Astrocyte of the cerebellum (primary cell): ENCODE measurements at regions not wholly inside any gene's neighbourhood (a gene's known extent, or its start where the extent isn't known, plus 50 kb on each side); places are given as distances from the start of the nearest gene placed in this dataset.
A peak's percentile ranks its signal among the peaks of the same experiment; 100 is the strongest.

Experiments
- DNase-seq: peaks from one replicate; pipeline ENCODE4 v3.0.0-alpha.2; 2011; ENCODE audit warnings: low read depth
- H3K4me3 ChIP-seq: 2 replicates; pipeline ENCODE4 v1.5.1; 2011; ENCODE audit warnings: mild to moderate bottlenecking, low read depth, low read length, moderate library complexity
- CTCF ChIP-seq: IDR thresholded peaks from 2 replicates; pipeline ENCODE4 v1.5.1; 2012; ENCODE audit warnings: low read length, low read depth, moderate library complexity, mild to moderate bottlenecking; ENCODE audit errors: missing control alignments
- in situ Hi-C: cut with HindIII; loops from 2 replicates; pipeline ENCODE4 v1.10.0; 2017; ENCODE audit warnings: low sequenced_read_pairs

DNA sequence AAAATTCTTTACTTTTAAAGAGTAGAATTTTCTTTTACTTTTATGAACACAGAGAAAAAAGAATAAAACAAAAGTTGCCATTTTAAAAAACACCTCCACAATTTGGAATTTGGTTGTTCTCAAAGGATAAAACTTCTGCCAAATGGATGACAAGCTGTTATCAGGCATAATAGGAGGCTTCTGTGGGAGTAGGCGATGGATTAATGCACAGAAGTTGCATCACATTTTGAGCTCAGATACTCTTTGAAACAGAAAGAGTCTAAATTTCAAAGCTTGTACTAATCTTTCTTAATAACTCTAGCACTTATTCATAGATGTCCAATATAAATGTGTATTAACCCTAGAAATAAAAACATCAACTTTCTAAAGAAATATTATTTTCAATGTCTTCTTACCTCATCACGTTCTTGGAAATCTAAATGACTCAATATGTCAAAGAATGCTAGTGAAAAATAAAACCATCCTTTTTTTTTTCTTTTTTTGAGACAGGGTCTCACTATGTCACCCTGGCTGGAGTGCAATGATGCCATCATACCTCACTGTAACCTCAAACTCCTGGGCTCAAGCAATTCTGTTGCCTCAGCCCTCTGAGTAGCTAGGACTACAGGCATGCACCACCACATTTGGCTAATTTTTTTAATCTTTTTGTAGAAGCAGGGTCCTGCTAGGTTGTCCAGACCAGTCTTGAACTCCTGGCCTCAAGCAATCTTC lies 112.8 kb upstream of the USP25 start:
- in situ Hi-C loops: no loop called here
- no peak overlapping the region for H3K4me3 ChIP-seq
- DNase-seq: no peak
- no peak for TF ChIP-seq CTCF

- no peak for TF ChIP-seq CTCF
- in situ Hi-C loops: no loop called here
- H3K4me3 ChIP-seq: no peak overlapping the region
- DNase-seq: peak; percentile 78
Measured at GRCh38 chr21:15617964-15618363, 111.8 kb upstream of the USP25 start.

DNA sequence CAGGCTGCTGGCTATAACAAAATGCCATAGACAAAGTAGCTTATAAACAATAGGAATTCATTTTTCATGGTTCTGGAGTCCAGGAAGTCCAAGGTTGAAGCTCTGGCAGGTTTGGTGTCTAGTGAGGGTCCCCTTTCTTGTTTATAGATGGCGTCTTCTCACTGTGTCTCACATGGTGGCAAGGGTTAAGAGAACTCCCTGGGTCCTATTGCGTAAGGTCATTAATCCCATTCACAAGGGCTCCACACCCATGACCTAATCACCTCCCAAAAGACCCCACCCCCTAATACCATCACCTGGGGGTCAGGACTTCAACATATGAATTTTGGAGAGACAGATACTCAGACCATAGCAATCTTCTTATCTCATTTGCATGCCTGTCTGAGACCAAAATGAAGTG lies 108.9 kb upstream of the USP25 start:
- no peak for DNase-seq
- H3K4me3 ChIP-seq: no peak overlapping the region
- no peak for TF ChIP-seq CTCF
- in situ Hi-C loops: no loop called here

DNA sequence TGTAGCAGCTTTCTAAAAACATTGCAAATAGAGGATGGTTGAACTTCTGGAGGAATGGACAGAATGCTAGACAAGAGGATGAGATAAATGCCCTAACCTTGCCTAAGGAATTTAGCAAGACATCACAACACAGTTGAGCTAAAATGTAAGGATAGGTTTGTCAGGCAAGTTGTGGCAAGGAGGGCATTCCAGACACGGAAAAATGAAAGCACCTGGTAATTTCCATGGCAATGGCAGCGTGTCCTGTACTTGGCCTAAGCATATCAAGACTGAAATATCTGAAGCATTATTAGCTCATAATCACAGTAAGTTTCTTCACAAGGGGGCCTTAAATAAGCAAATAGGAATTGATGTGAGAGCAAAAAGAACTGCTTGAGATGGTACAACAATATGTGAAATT lies 105.1 kb upstream of the USP25 start:
- no peak for DNase-seq
- TF ChIP-seq CTCF: no peak
- in situ Hi-C loops: no loop called here
- no peak overlapping the region for H3K4me3 ChIP-seq

DNA sequence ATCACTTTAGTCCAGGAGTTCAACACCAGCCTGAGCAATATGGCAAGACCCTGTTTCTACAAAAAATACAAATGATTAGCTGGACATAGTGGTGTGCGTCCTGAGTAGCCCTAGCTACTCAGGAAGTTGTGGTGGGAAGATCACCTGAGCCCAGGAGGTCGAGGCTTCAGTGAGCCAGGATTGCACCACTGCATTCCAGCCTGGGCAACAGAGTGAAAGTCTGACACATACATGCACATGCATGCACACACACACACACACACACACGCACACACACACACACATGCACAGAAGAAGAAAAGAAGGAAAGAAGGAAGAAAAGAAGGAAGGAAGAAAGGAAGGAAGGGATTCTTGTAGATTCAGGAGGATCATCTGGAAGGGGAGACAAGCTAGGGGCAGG lies 104.4 kb upstream of the USP25 start:
- TF ChIP-seq CTCF: no peak
- in situ Hi-C loops: no loop called here
- DNase-seq: no peak
- H3K4me3 ChIP-seq: no peak overlapping the region

GRCh38 chr21:15626031-15626430 lies 103.8 kb upstream of the USP25 start:
- H3K4me3 ChIP-seq: no peak overlapping the region
- in situ Hi-C loops: no loop called here
- no peak for TF ChIP-seq CTCF
- no peak for DNase-seq

- no peak overlapping the region for H3K4me3 ChIP-seq
- DNase-seq: no peak
- in situ Hi-C loops: no loop called here
- no peak for TF ChIP-seq CTCF
Measured at GRCh38 chr21:15627011-15627410, 102.8 kb upstream of the USP25 start.
